Stimulated activated effector memory CD8-positive, alpha-beta T cell treated with anti-CD3 and anti-CD28 coated beads, Interleukin-12 subunit alpha, Interleukin-12 subunit beta, amount 100 ng/mL, for 72 hours (primary cell): ENCODE measurements at regions not wholly inside any gene's neighbourhood (a gene's known extent, or its start where the extent isn't known, plus 50 kb on each side); places are given as distances from the start of the nearest gene placed in this dataset.
A peak's percentile ranks its signal among the peaks of the same experiment; 100 is the strongest.

Source experiments
- ATAC-seq: fragments of 150-1000 bp; cut with Tn5 transposase; 2 replicates; pipeline ENCODE4 v1.10.0; 2021
- DNase-seq, 2 donors: peaks; one replicate each; pipeline ENCODE4 v3.0.0; 2021 to 2022; ENCODE audit warnings: low spot score in 2 of 2
- H3K27ac Mint-ChIP-seq: one replicate; pipeline ENCODE4 v1.8.0; 2022; ENCODE audit warnings: mild to moderate bottlenecking, mixed read lengths
- H3K36me3 Mint-ChIP-seq: one replicate; pipeline ENCODE4 v1.8.0; 2022; ENCODE audit warnings: mild to moderate bottlenecking, mixed read lengths
- H3K4me1 Mint-ChIP-seq: one replicate; pipeline ENCODE4 v1.8.0; 2022; ENCODE audit warnings: mixed read lengths
- H3K4me3 Mint-ChIP-seq: one replicate; pipeline ENCODE4 v1.8.0; 2022; ENCODE audit warnings: mild to moderate bottlenecking, mixed read lengths
- H3K9me3 Mint-ChIP-seq: one replicate; pipeline ENCODE4 v1.8.0; 2022; ENCODE audit warnings: mixed read lengths

- Mint-ChIP-seq H3K36me3 (no peaks in the 10 kb centered on the region), H3K27ac (no peak overlapping the region), H3K9me3 (peaks cover 29% of the 10 kb centered on the region), H3K4me3 (no peak overlapping the region), H3K4me1 (no peaks in the 10 kb centered on the region)
- DNase-seq (no peak), ATAC-seq (no peak)
Measured at GRCh38 chr7:22642454-22642853, 84.5 kb upstream of the IL6 start.

GRCh38 chr7:22640269-22640668 lies 86.7 kb upstream of the IL6 start:
- no peaks in the 10 kb centered on the region for H3K4me1 Mint-ChIP-seq
- H3K36me3 Mint-ChIP-seq: no peaks in the 10 kb centered on the region
- H3K4me3 Mint-ChIP-seq: no peak overlapping the region
- H3K9me3 Mint-ChIP-seq: peaks cover 23% of the 10 kb centered on the region
- DNase-seq: peak in 1 of 2 donors; percentile 61
- H3K27ac Mint-ChIP-seq: no peak overlapping the region
- ATAC-seq: peak; percentile 99

GRCh38 chr7:22639396-22639795 lies 87.6 kb upstream of the IL6 start:
- ATAC-seq (no peak), DNase-seq (no peak)
- peaks cover 23% of the 10 kb centered on the region for H3K9me3 Mint-ChIP-seq
- no peak overlapping the region for H3K27ac Mint-ChIP-seq
- no peaks in the 10 kb centered on the region for H3K4me1 Mint-ChIP-seq
- H3K36me3 Mint-ChIP-seq: no peaks in the 10 kb centered on the region
- H3K4me3 Mint-ChIP-seq: no peak overlapping the region

GRCh38 chr7:22635349-22635748 lies 91.7 kb upstream of the IL6 start:
- Mint-ChIP-seq H3K4me1 (no peaks in the 10 kb centered on the region), H3K27ac (no peak overlapping the region), H3K4me3 (no peak overlapping the region), H3K36me3 (no peaks in the 10 kb centered on the region), H3K9me3 (peaks cover 7% of the 10 kb centered on the region)
- DNase-seq: no peak
- ATAC-seq: no peak

DNA sequence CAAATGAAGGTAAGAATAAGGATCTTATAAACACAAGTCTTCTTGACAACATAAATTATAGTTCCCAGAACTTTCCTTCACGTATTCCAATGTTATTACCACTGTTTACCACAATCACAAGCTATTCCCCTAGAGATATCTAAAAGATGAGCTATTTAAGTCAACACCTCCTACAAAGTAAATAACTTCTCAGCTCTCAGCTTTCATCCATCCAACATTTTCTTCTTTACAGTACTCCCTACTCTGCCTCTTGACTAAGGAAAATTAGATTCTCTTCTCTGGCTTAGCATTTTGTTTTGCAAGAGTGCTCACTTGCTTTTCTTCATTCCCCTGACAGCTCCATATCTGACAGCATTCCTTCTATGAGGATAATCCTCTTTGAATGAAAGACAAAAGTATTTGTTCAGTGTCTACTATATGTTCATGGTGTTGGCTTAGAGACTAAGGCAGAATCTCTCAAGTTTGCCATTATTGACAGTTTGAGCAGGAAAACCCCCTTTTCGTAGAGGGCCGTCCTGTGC lies 93.0 kb upstream of the IL6 start:
- ATAC-seq: no peak
- Mint-ChIP-seq H3K27ac (no peak overlapping the region), H3K9me3 (no peaks in the 10 kb centered on the region), H3K36me3 (no peaks in the 10 kb centered on the region), H3K4me3 (no peak overlapping the region), H3K4me1 (no peaks in the 10 kb centered on the region)
- no peak for DNase-seq

DNA sequence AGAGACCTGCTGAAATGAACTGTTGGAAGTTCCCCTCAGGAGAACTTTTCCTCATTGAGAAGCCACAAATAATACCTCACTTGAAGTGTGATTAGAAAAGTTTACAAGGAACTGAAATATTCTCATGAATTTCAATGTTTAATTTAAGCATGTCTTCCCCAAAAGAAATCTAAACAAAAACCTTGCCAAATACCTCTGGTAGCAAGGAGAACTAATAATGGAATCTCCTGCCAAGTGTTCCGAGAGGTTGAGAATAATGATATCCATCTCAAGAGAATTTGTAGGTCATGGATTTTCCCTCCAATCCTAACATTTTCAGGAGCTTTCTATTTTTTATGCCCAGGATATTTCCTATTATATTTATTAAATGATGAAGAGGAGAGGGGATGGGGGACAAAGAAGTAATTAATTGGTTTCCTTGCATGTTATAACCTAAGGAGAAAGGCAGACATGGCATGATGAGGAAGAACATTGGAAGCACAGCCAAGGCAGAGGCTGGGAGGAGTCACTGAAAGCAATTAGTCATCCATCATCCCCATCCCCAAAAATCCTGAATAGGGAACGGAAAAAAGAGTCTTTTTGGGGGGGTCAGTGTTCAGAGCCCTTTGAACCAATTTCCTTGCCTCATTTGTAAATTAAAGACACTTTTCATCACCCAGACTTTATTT lies 93.6 kb upstream of the IL6 start:
- ATAC-seq (no peak), DNase-seq (no peak)
- H3K4me3 Mint-ChIP-seq: no peak overlapping the region
- H3K27ac Mint-ChIP-seq: no peak overlapping the region
- H3K4me1 Mint-ChIP-seq: no peaks in the 10 kb centered on the region
- no peaks in the 10 kb centered on the region for H3K9me3 Mint-ChIP-seq
- H3K36me3 Mint-ChIP-seq: no peaks in the 10 kb centered on the region

DNA sequence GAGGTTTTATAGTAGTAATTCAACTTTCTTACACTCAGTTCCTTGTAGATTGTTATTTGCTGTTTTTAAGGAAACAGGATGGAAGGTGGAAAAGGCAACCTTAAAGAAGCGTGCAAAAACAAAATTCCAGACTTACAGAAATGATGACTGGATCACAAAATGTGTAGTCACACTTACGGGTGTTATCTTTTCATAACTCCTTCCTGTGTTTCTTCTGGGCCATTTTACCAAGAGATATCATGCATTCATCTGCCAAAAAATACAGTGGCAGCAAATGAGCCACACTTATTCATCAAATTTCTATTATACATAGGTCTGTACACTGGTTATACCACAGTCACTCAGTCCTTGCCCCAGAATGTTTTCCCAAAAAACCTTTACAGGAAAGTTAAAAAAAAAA lies 94.3 kb upstream of the IL6 start:
- no peaks in the 10 kb centered on the region for H3K4me1 Mint-ChIP-seq
- no peaks in the 10 kb centered on the region for H3K36me3 Mint-ChIP-seq
- ATAC-seq (no peak), DNase-seq (no peak)
- H3K4me3 Mint-ChIP-seq: no peak overlapping the region
- no peak overlapping the region for H3K27ac Mint-ChIP-seq
- H3K9me3 Mint-ChIP-seq: no peaks in the 10 kb centered on the region

DNA sequence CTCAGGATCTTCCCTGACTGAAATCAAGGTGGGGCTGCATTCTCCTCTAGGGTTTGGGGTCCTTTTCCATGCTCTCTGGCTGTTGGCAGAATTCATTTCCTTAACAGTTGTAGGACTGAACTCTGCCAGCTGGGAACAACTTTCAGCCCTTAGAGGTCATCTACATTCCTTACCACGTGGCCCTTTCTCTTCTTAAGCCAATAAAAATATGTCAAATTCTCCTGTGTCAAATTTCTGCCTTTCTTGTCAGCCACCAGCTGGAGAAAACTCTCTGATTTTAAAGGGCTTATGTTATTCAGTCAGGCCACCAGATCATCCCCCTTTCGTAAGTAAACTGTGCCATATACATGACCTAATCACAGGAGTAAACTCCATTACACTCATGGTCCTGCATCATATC lies 95.3 kb upstream of the IL6 start:
- H3K27ac Mint-ChIP-seq: no peak overlapping the region
- ATAC-seq: no peak

GRCh38 chr7:22630069-22630468 lies 96.9 kb upstream of the IL6 start:
- Mint-ChIP-seq H3K4me3 (no peak overlapping the region), H3K9me3 (no peaks in the 10 kb centered on the region)
- no peak for ATAC-seq

More for the DNA sequence above, 95.3 kb upstream of the IL6 start:
- no peak overlapping the region for H3K4me3 Mint-ChIP-seq
- H3K9me3 Mint-ChIP-seq: no peaks in the 10 kb centered on the region
- H3K36me3 Mint-ChIP-seq: no peaks in the 10 kb centered on the region
- H3K4me1 Mint-ChIP-seq: no peaks in the 10 kb centered on the region
- DNase-seq: no peak

GRCh38 chr7:22629056-22629455 lies 97.9 kb upstream of the IL6 start:
- ATAC-seq (no peak), DNase-seq (no peak)
- Mint-ChIP-seq H3K4me1 (no peaks in the 10 kb centered on the region), H3K36me3 (no peaks in the 10 kb centered on the region), H3K4me3 (no peak overlapping the region), H3K9me3 (no peaks in the 10 kb centered on the region), H3K27ac (no peak overlapping the region)

More at GRCh38 chr7:22630069-22630468, 96.9 kb upstream of the IL6 start:
- Mint-ChIP-seq H3K36me3 (no peaks in the 10 kb centered on the region), H3K4me1 (no peaks in the 10 kb centered on the region), H3K27ac (no peak overlapping the region)
- no peak for DNase-seq

DNA sequence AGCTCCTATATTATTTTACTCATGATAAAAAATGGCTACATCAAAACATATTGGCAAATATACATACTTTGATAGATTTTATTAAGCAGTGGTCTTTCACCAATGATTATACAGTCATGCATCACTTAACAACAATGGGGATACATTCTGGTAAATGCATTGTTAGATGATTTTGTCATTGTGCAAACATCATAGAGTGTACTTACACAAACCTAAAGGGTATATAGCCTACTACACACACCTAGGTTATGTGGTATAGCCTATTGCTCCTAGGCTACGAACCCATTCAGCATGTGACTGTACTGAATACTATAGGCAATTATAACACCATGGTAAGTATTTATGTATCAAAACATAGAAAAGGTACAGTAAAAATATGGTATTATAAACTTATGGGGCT lies 98.9 kb upstream of the IL6 start:
- ATAC-seq (no peak), DNase-seq (no peak)
- Mint-ChIP-seq H3K9me3 (no peaks in the 10 kb centered on the region), H3K4me1 (no peaks in the 10 kb centered on the region), H3K4me3 (no peak overlapping the region), H3K27ac (no peak overlapping the region), H3K36me3 (no peaks in the 10 kb centered on the region)

DNA sequence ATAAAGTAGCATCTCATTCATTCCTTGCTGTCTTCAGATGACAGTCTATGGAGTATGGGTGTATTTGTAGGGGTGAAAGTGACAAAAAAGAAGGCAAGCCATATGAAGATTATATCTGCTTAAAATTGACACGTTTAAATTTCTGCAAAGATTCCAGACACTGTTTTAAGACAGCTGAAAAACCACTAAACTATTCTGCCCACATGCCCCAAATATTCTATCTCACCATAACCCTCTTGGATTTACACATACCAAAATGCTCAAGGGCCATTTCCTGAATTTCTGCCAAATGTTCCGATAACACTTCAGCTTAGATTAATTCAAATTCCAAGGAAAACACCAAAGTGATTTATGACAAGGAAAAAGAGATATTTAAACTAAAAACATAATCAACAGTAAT lies 99.9 kb upstream of the IL6 start:
- Mint-ChIP-seq H3K27ac (no peak overlapping the region), H3K9me3 (no peaks in the 10 kb centered on the region), H3K36me3 (no peaks in the 10 kb centered on the region), H3K4me3 (no peak overlapping the region), H3K4me1 (no peaks in the 10 kb centered on the region)
- ATAC-seq: no peak
- DNase-seq: no peak

GRCh38 chr7:22625251-22625650 lies 101.7 kb upstream of the IL6 start:
- Mint-ChIP-seq H3K27ac (no peak overlapping the region), H3K36me3 (no peaks in the 10 kb centered on the region)
- ATAC-seq: no peak

DNA sequence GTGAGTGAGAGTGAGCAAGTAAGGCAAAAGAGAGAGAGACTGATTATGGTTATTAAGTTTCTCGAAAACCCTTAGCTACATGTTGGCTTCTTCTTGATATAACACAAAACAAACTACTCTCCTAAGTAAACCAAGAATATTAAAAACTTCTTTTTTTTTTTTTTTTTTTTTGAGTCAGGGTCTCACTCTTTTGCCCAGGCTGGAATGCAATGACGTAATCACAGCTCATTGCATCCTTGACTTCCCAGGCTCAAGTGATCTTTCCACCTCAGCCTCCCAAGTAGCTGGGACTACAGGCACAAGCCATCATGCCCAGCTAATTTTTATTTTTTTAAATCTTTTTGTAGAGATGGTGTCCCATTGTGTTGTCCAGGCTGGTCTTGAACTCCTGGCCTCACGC lies 102.2 kb upstream of the IL6 start:
- no peak overlapping the region for H3K27ac Mint-ChIP-seq
- H3K9me3 Mint-ChIP-seq: no peaks in the 10 kb centered on the region
- H3K4me1 Mint-ChIP-seq: no peaks in the 10 kb centered on the region
- no peak for ATAC-seq
- H3K36me3 Mint-ChIP-seq: no peaks in the 10 kb centered on the region
- H3K4me3 Mint-ChIP-seq: no peak overlapping the region
- no peak for DNase-seq

More at GRCh38 chr7:22625251-22625650, 101.7 kb upstream of the IL6 start:
- Mint-ChIP-seq H3K4me3 (no peak overlapping the region), H3K4me1 (no peaks in the 10 kb centered on the region), H3K9me3 (no peaks in the 10 kb centered on the region)
- DNase-seq: no peak

DNA sequence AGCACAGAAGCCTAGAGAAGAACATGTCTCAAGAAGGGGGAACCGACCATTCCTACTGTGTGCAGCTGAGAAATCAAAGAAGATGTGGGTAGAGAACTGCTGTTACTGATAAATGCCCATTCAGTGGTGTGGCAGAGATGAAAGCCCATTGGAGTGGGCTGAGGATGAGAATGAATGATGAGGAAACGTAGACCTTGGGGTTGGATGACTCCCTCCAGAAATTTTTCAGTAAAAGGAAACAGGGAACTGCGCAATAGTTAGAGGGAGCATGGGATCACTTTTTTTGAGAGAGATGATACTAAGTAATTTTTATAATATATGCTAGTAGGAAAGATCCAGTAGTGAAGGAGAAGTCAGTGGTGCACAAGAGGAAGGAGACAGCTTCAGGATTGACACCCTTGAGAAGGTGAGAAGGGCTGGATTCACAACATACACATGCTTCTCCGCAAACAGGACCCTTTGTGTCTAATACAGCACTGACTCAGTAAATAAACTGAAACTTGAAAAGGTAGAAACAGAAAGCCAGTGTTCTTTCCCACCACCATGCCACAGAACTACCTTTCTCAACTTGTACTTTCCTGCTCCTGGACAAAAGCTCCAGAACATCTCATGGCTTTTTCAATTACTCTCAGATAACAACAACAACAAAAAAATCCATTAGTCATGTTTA lies 104.7 kb upstream of the IL6 start:
- H3K36me3 Mint-ChIP-seq: no peaks in the 10 kb centered on the region

DNA sequence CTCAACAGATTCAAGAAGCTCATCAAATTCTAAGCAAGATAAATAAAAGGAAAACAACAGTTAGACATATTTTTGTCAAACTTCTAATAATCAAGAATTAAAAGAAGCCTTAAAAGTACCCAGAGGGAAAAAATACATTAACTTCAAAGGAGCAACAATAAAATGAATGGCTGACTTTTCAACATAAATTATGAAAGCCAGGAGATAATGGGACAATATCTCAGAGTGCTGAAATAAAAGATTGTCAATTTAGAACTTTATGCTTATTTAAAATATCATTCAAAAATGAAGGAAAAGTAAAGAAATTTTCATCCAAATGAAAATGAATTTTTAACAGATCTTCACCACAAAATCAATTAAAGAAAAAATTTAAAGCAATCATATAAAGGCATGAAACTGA lies 108.5 kb upstream of the IL6 start:
- H3K4me1 Mint-ChIP-seq: no peaks in the 10 kb centered on the region
- no peak overlapping the region for H3K4me3 Mint-ChIP-seq
- ATAC-seq: no peak
- no peak overlapping the region for H3K27ac Mint-ChIP-seq
- DNase-seq: no peak
- H3K9me3 Mint-ChIP-seq: peaks cover 14% of the 10 kb centered on the region
- no peaks in the 10 kb centered on the region for H3K36me3 Mint-ChIP-seq

More for the DNA sequence above, 104.7 kb upstream of the IL6 start:
- Mint-ChIP-seq H3K4me3 (no peak overlapping the region), H3K27ac (no peak overlapping the region), H3K9me3 (peaks cover 11% of the 10 kb centered on the region), H3K4me1 (no peaks in the 10 kb centered on the region)
- no peak for DNase-seq
- no peak for ATAC-seq
